Ascending aorta (tissue), 2 donors: ENCODE measurements at regions not wholly inside any gene's neighbourhood (a gene's known extent, or its start where the extent isn't known, plus 50 kb on each side); places are given as distances from the start of the nearest gene placed in this dataset.

Experiments
- DNase-seq, 2 donors: peaks; one replicate each; pipeline ENCODE4 v3.0.0-alpha.2; 2019; ENCODE audit warnings: low spot score in 2 of 2
- H3K27ac ChIP-seq, 2 donors: fragments of 200-600 bp; sonication (generic); one replicate each; pipeline ENCODE4 v1.5.1; 2016 to 2017; ENCODE audit warnings: mild to moderate bottlenecking in 1 of 2
- H3K27me3 ChIP-seq: fragments of 200-600 bp; sonication (generic); one replicate; pipeline ENCODE4 v1.5.1; 2017
- H3K36me3 ChIP-seq, 2 donors: fragments of 200-600 bp; sonication (generic); one replicate each; pipeline ENCODE4 v1.5.1; 2016
- H3K4me1 ChIP-seq, 2 donors: fragments of 200-600 bp; sonication (generic); one replicate each; pipeline ENCODE4 v1.5.1; 2016 to 2017; ENCODE audit warnings: mild to moderate bottlenecking in 1 of 2
- H3K4me3 ChIP-seq, 2 donors: fragments of 200-600 bp; sonication (generic); one replicate each; pipeline ENCODE4 v1.5.1; 2016 to 2017; ENCODE audit warnings: mild to moderate bottlenecking in 1 of 2
- H3K9me3 ChIP-seq, 2 donors: fragments of 200-600 bp; sonication (generic); one replicate each; pipeline ENCODE4 v1.5.1; 2016
- CTCF ChIP-seq, 3 experiments: fragments of 200-600 bp in 2 of 3; fragments of 450-650 bp in 1 of 3; sonication (generic) in 2 of 3; IDR thresholded peaks; one replicate each; pipeline ENCODE4 v1.5.1; 2016 to 2019; ENCODE audit warnings: antibody characterized with exemption in 3 of 3, mild to moderate bottlenecking in 1 of 3, moderate library complexity in 1 of 3
- intact Hi-C: fragments of 100-400 bp; cut with DNase I; formaldehyde crosslinking; loops from one replicate; pipeline ENCODE4 v1.15.1; 2023

DNA sequence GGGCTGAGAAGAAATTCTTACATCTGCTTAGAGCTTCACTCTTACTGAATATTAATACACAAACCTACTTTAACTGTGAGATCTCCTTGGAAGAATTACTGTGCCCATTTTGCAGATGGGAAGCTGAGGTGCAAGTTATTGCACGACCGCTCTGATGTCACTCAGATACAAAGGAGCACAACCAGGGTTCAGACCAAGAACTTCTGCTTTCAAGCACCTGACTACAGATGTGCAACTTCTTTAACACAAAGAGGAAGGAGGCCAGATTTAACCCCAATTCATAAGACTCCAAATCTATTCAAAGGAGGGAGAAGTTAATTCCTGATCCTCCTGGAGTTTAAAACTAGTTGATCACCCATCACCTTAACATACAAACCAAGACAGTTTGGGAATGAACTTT, 232.6 kb downstream of the VRK1 start:
- Histone ChIP-seq H3K27ac (no peak overlapping the region), H3K27me3 (no peaks in the 10 kb centered on the region), H3K4me1 (no peaks in the 10 kb centered on the region), H3K36me3 (no peaks in the 10 kb centered on the region), H3K4me3 (no peak overlapping the region), H3K9me3 (no peaks in the 10 kb centered on the region)
- no peak for TF ChIP-seq CTCF (IDR thresholded peaks at IDR 0.05)
- intact Hi-C loops, result no loop called here
- no peak for DNase-seq

DNA sequence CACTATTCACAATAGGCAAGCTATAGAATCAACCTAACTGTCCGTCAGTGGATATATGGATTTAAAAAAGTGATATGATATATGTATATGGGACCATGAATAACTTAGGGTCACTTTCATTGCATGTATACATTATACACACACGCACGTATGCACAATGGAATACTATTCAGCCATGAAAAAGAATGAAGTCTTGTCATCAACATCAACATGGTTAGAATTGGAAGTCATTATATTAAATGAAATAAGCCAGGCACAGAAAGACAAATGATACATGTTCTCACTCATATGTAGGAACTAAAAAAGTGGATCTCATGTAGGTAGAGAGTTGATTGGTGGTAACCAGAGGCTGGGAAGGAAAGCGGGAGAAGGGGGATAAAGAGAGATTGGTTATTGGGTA, 234.3 kb downstream of the VRK1 start:
- DNase-seq, result no peak

GRCh38 chr14:97033556-97034081, 236.4 kb downstream of the VRK1 start:
- no peak overlapping the region for H3K27ac ChIP-seq
- TF ChIP-seq CTCF (IDR thresholded peaks at IDR 0.05), result no peak
- no peaks in the 10 kb centered on the region for H3K4me1 ChIP-seq
- H3K36me3 ChIP-seq, result no peaks in the 10 kb centered on the region
- H3K4me3 ChIP-seq, result no peak overlapping the region
- H3K9me3 ChIP-seq, result no peaks in the 10 kb centered on the region
- no peak for DNase-seq
- intact Hi-C loops, result no loop called here
- no peaks in the 10 kb centered on the region for H3K27me3 ChIP-seq

More for the DNA sequence above, 234.3 kb downstream of the VRK1 start:
- Histone ChIP-seq H3K27me3 (no peaks in the 10 kb centered on the region), H3K27ac (no peak overlapping the region), H3K4me3 (no peak overlapping the region), H3K9me3 (no peaks in the 10 kb centered on the region), H3K4me1 (no peaks in the 10 kb centered on the region), H3K36me3 (no peaks in the 10 kb centered on the region)
- TF ChIP-seq CTCF (IDR thresholded peaks at IDR 0.05), result no peak
- intact Hi-C loops, result no loop called here

DNA sequence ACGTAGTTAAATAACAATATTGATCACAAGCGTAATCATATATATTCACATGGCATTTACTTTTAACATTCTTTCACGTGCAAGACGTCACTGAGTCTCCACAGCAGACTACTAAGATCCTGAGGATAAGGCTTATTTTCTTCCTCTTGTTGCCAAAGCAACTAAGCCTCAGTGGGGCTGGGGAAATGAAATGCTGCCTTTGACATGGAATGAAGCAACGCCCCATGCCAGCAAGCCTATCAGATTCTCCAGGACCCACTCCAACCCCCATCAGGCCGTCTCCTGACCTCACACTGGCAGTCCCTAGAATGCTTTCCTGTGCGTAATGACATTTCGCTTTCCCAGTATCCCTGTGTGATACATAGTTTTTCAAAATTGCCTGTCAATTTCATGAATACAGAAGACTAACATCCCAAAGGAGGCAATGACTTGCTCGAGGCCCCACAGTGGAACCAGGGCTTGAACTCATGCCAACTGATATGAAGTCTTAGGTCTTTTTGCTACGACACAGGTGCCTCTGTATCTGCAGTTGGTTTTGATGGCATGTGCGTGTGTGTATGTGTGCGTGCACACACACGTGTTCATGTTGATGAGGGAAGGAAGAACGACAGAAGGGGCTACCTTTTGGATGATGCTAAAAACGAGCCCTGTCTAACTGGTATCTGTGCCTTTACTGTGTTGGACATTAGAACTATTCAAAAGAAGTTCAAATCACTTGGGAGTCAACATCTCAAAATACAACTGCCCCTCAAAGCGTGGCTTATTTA, 239.1 kb downstream of the VRK1 start:
- H3K27ac ChIP-seq, result no peak overlapping the region
- no peak for TF ChIP-seq CTCF (IDR thresholded peaks at IDR 0.05)
- no peaks in the 10 kb centered on the region for H3K36me3 ChIP-seq
- H3K4me3 ChIP-seq, result no peak overlapping the region
- intact Hi-C loops, result no loop called here
- H3K4me1 ChIP-seq, result no peaks in the 10 kb centered on the region
- H3K9me3 ChIP-seq, result peaks cover 4 to 10% of the 10 kb centered on the region in 2 donors
- DNase-seq, result no peak
- H3K27me3 ChIP-seq, result no peaks in the 10 kb centered on the region

DNA sequence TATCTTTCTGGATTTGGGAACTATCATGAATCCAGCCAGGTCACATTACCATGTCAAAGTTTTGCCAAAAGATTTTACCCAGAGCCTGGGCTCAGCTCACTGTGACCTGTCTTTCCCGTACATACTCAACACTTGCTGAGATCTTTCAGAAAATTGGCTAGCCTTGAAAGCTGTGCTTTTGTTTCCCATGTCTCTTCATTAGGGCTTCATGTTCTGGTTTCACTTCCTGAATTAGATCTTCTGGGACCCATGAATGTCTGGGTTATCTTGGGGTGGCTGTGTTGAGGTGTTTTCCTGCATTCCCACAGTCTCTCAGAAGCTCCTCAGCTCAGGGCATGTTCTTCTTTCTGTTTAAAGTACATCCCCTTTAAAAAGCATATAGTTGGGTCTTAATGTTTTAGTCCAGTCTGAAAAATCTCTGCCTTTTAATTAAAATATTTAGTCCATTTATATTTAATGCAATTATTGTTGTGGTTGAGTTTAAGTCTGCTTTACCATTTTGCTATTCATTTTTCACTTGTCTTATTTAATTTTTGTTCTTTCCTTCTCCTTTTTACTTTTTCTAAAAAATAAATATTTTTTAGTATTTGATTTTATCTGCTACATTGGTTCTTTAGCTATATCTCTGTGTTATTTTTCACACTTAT, 242.7 kb downstream of the VRK1 start:
- intact Hi-C loops, result no loop called here
- no peak for DNase-seq
- H3K27ac ChIP-seq, result no peak overlapping the region
- no peak overlapping the region for H3K4me3 ChIP-seq
- H3K36me3 ChIP-seq, result no peaks in the 10 kb centered on the region
- H3K9me3 ChIP-seq, result peaks cover 4 to 10% of the 10 kb centered on the region in 2 donors
- H3K4me1 ChIP-seq, result no peaks in the 10 kb centered on the region
- no peaks in the 10 kb centered on the region for H3K27me3 ChIP-seq
- TF ChIP-seq CTCF (IDR thresholded peaks at IDR 0.05), result no peak
